ENCODE measurements at regions not wholly inside any gene's neighbourhood (a gene's known extent, or its start where the extent isn't known, plus 50 kb on each side); places are given as distances from the start of the nearest gene placed in this dataset.

DNA sequence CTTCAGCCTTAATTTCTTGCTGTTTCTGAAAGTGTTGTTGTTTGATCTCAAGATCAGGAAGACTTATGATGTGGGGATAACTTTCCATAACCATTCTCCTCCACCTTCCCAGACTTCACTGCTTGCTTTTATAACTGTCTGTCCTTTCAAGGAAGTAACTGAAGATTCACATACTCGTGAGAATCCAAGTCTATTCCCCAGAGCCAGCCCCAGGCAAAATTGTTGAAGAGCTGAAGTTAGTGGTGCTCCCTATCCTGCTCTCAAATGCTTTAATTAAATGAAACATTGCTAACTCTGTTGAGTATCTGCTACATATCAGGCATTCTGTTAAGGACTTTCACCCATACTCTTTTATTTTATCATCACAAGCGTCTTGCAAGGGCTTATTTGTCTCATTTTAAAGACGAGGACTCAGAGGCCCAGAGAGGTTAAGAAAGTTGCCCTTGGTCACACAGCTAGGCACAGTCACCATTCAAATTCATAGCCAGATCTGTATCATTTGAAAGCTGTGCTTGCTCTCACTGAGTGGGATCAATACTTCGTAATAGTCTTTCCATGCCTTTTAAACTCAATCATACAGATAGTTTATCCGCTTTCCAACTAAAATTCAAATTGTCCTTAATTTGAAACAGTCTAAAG lies 189.8 kb upstream of the TCF4 start:
- no peak for DNase-seq

GRCh38 chr18:55775972-55776371 lies 188.0 kb upstream of the TCF4 start:
- no peak for DNase-seq

DNA sequence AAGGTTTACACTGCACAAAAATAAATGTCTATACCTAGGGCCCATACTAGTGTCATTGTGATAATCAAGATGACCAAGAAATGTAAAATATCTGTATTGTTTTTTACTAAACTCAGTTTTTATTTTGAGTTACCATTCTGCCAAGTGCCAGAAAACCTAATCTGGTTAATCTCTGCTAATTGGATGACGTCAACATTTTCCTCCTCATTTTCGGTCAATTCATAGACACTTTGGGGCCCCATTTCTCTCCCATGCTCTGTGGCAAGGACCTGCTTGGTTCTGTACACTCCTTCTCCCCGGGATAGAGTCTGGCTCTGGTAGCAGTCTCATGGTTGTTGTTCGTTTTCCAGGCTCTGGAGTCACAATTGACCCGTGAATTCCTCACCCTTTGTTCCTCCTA lies 186.5 kb upstream of the TCF4 start:
- no peak for DNase-seq

DNA sequence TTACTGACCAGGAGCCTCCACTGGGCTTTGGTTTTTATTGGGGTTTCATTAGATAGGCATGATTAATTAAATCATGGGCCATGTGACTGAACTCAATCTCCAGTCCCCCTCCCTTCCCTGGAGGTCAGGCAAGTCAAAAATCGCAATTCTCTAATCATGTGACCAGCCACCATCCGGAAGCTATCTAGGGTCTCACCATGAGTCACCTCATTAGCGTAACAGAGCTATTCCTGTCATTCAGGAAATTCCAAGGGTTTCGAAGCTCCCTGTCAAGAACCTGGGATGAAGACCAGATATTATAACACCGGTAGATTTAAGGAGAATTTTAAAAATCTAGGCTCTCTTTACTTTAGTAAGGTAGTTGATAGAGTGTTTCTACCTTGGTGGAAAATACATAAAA lies 180.3 kb upstream of the TCF4 start:
- DNase-seq, result no peak

- no peak for DNase-seq
Measured at GRCh38 chr18:55764386-55764785, 176.4 kb upstream of the TCF4 start.

GRCh38 chr18:55763805-55764204 lies 175.8 kb upstream of the TCF4 start:
- DNase-seq, result no peak

DNA sequence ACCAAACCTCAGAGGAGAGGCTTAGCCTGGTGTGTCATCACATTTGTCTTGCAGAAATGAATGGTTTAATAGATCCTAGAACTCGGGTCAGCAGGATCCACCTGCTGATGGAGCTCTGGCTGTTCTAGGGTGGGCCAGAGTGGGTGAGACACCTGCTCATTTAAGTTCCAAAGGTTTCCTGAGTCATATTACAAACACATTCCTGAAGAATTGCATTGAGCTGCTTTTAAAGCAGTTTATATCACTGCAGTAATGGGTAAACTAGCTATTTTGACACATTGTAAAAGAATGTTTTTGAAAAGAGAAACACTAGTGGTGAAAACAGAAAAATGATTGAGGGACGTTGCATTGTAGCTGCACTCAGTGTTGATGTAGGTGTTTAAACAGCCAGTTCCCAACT lies 175.3 kb upstream of the TCF4 start:
- no peak for DNase-seq

- DNase-seq, result no peak
Measured at GRCh38 chr18:55762424-55762823, 174.4 kb upstream of the TCF4 start.

DNA sequence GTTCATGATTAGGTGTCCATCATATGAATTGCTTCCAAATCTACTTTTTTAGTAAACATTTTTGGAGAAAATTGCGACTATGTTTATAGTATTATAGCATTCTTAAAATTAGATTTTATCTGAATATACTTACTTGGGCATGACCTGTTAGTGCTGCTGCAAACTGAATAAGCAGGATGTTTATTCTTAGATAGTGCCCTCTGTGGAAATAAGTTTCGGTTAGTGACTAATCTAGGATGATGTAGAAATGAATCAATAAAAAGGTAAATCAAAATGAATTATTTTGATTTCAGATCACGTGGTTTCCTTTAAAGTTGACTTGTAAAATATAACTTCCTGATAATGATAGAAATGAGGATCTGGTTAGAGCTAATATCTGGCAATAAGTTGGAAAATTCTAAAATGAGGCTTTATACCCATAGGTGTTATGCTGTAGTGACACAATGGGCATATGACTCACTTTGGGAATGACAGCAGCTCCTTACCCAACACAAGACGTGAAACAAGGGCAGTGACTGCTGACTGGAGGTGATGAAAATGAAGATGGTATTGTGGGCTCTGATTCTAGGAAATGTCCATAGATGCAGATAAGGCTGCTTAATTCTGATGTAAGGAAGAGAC lies 165.8 kb upstream of the TCF4 start:
- no peak for DNase-seq

- DNase-seq, result no peak
Measured at GRCh38 chr18:55751476-55751875, 163.5 kb upstream of the TCF4 start.

- DNase-seq, result no peak
Measured at GRCh38 chr18:55748227-55748738, 160.3 kb upstream of the TCF4 start.

GRCh38 chr18:55744206-55744605 lies 156.2 kb upstream of the TCF4 start:
- DNase-seq, result no peak

DNA sequence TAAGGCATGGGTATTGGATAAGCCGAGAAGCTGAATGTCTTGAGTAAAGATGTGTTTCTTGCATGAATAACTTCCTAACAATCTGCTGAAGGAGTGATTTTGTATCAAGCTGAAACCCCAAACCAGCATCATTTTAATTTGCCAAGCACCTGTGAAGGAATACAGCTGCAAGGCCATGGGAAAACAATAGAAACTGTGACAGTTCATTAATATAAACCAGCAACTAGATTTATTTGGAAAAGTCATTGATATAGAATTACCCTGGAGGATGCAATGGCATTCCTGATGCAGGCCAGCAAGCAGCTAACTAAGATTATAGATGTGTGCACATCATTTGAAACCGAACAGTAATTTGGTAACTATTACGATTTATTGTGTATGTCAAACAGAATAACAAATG lies 155.7 kb upstream of the TCF4 start:
- no peak for DNase-seq

GRCh38 chr18:55743133-55743532 lies 155.1 kb upstream of the TCF4 start:
- DNase-seq, result no peak

GRCh38 chr18:55739488-55739887 lies 151.5 kb upstream of the TCF4 start:
- DNase-seq, result no peak

DNA sequence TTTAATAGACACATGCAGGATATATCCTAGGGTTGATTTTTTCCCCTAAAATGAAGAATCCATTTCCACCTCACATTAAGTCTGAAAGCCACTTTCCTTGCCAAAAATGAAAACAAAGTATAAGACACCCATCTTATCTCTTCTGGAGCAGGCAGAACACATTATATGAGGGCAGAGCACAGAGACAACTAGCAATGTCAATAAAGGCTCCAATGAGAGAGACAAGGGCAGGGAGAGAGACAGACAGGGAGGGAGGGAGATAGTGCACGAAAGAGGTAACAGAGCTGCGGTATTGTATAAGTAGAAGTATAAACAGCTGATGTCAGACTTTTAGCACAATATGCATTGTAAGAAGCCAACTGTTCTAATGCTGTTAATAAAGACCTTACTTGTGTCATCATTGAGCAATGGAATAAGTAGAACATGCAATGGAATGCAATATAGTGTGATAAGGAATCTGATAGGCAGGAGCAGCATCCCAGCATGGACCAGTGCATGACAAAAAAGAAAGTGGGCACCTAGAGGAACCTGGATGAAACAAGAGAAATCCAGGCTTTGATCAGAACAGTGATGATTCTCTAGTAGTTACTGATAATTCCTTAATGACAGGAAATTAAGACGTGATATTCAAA lies 150.6 kb upstream of the TCF4 start:
- DNase-seq, result no peak

GRCh38 chr18:55737781-55738468 lies 149.9 kb upstream of the TCF4 start:
- DNase-seq, result no peak

- DNase-seq, result no peak
Measured at GRCh38 chr18:55737266-55737665, 149.3 kb upstream of the TCF4 start.

DNA sequence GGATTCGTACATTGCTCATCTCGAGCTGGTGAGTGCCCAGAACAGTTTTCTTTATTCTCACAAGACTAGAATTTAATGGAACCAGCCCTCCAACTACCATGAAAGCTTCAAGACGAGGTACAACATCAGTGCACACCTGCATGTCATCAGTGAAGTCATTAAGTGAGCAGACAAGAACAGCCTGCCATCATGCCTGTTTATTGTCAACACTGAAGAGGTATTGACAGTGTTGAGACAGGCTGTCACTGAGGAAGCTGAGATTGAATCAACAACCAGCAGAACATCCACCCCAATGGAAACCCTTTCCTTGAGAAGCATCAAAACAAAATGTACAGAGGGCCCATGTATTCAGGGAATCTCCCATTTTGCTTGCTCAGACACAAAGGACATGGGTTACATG lies 148.0 kb upstream of the TCF4 start:
- DNase-seq, result no peak

GRCh38 chr18:55735199-55735855 lies 147.3 kb upstream of the TCF4 start:
- DNase-seq, result no peak

DNA sequence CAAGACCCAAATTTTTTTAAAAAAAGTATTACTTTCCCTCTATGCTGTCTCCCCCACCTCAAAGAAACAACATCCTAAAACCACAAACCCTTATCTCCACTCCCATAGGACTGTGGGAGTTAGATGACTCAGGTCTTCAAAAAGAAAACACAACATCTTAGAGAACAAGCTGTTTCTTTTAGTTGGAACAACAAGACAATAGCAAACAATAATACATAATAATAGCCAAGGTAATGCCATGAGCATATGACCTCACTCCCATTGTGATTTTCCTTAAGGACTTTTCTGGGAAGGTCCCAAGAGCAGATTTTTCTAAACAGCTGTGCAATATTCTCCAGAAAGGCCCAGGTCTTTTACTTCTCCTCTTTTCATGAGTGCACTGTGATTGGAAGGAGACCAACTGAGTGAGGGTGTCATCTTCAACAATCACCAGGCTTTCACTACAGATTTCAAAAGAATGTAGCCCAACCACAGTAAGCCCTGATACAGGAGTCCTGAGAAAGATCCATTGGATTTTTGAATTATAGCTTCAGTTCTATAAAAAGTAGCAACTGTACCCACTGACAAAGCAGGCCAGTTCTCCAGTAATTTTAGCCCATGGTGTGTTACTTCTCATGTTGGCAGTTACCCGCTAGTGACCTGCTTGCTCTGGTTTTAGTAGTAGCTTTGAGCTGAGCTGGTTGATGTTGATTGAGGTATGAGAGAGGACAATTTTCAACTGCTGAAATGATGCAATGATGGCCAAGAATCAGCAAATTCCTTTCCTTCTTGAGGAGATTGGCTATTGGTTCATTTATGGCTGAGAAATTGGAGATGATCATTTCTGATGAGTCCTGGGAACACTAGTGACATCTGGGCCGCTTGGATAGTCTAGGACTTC lies 144.5 kb upstream of the TCF4 start:
- no peak for DNase-seq

Data from left kidney (tissue), 1 donor.